GM12878 (cell line): ENCODE measurements at regions not wholly inside any gene's neighbourhood (a gene's known extent, or its start where the extent isn't known, plus 50 kb on each side); places are given as distances from the start of the nearest gene placed in this dataset.

Experiments
- ATAC-seq: fragments of 200-7000 bp; cut with Tn5 transposase; 3 replicates; pipeline ENCODE4 v1.9.1; 2020; ENCODE audit warnings: mild to moderate bottlenecking, moderate library complexity
- BruUV-seq: library from RNA; stranded (reverse); fragments of 400-500 nt; replicated peaks from 2 replicates; lab custom pipeline; 2021; lab: Mats Ljungman, UMichigan
- CTCF ChIA-PET: fragments of 300-600 bp; sonication (Branson Sonifier 250); formaldehyde crosslinking; extraction: SDS; loops from one replicate; lab custom pipeline; 2021; ENCODE audit warnings: inconsistent platforms; lab: Yijun Ruan, JAX
- POLR2A ChIA-PET: fragments of 350-600 bp; formaldehyde crosslinking; extraction: SDS; loops from one replicate; lab custom pipeline; 2021; ENCODE audit warnings: inconsistent platforms; lab: Charles Lee
- RAD21 ChIA-PET: fragments of 300-600 bp; sonication (Branson Sonifier 250); formaldehyde crosslinking; loops from one replicate; lab custom pipeline; 2023; ENCODE audit warnings: antibody characterized with exemption; ENCODE audit not compliant: unreplicated experiment; lab: Charles Lee
- SMC1A ChIA-PET: fragments of 300-600 bp; sonication (Branson Sonifier 250); formaldehyde crosslinking; loops from one replicate; lab custom pipeline; 2023; ENCODE audit not compliant: unreplicated experiment, uncharacterized antibody; lab: Charles Lee
- DNase-seq: peaks from one replicate; pipeline ENCODE4 v3.0.0-alpha.2; 2011; ENCODE audit warnings: low read depth, low spot score
- FAIRE-seq: peaks from 3 replicates; lab custom pipeline; 2011; peaks lifted over from hg19 to GRCh38; lab: Jason Lieb, UNC
- H2AFZ ChIP-seq: 2 replicates; pipeline ENCODE4 v1.6.0; 2011; ENCODE audit warnings: low read depth, low read length, control low read depth; ENCODE audit not compliant: control insufficient read depth
- H3K27ac ChIP-seq: 2 replicates; pipeline ENCODE4 v1.5.1; 2011; ENCODE audit warnings: control low read depth; ENCODE audit not compliant: control insufficient read depth, insufficient read depth
- H3K27me3 ChIP-seq, 2 experiments: replicated peaks in 1 of 2; 2 replicates each; pipeline versions ENCODE4 v1.6.0 to v1.6.1; 2011; ENCODE audit warnings: low read length in 1 of 2; ENCODE audit not compliant: control insufficient read depth in 2 of 2, insufficient read depth in 2 of 2
- H3K36me3 ChIP-seq, 2 experiments: 2 replicates each; pipeline ENCODE4 v1.5.1; 2011; ENCODE audit warnings: low read length in 1 of 2; ENCODE audit not compliant: control insufficient read depth in 2 of 2, insufficient read depth in 2 of 2
- H3K4me1 ChIP-seq: 2 replicates; pipeline ENCODE4 v1.6.1; 2011; ENCODE audit warnings: mild to moderate bottlenecking, low read length, moderate library complexity, mixed read lengths; ENCODE audit not compliant: control insufficient read depth, insufficient read depth
- H3K4me2 ChIP-seq: 2 replicates; pipeline ENCODE4 v1.6.0; 2011; ENCODE audit warnings: control low read depth; ENCODE audit not compliant: control insufficient read depth, insufficient read depth
- H3K4me3 ChIP-seq: fragments of 200-600 bp; sonication (generic); 2 replicates; pipeline ENCODE4 v1.5.1; 2016
- H3K79me2 ChIP-seq: 2 replicates; pipeline ENCODE4 v1.6.0; 2011; ENCODE audit warnings: low read length; ENCODE audit not compliant: control insufficient read depth, insufficient read depth
- H3K9ac ChIP-seq: 2 replicates; pipeline ENCODE4 v1.8.0; 2011; ENCODE audit warnings: low read length, control low read depth, mixed read lengths; ENCODE audit not compliant: control insufficient read depth, insufficient read depth
- H3K9me3 ChIP-seq: replicated peaks from 3 replicates; pipeline ENCODE4 v1.5.1; 2011; ENCODE audit warnings: mild to moderate bottlenecking, low read length; ENCODE audit not compliant: control insufficient read depth, insufficient read depth
- H4K20me1 ChIP-seq: 2 replicates; pipeline ENCODE4 v1.6.0; 2011; ENCODE audit not compliant: control insufficient read depth, insufficient read depth
- ASH2L ChIP-seq: fragments of 300-600, 200-600 bp; sonication (generic); IDR thresholded peaks from 2 replicates; pipeline ENCODE4 v1.6.1; 2017; ENCODE audit warnings: low read depth, mild to moderate bottlenecking, borderline replicate concordance
- HDAC6 ChIP-seq: fragments of 200-600 bp; sonication (generic); IDR thresholded peaks from one replicate; pipeline ENCODE4 v1.8.0; 2017; ENCODE audit warnings: antibody characterized with exemption; ENCODE audit not compliant: unreplicated experiment
- HDGF ChIP-seq: fragments of 450-650 bp; IDR thresholded peaks from 2 replicates; pipeline ENCODE4 v1.6.1; 2016; ENCODE audit warnings: antibody characterized with exemption
- IKZF2 ChIP-seq, 2 experiments: fragments of 450-650 bp; IDR thresholded peaks; 2 replicates each; pipeline ENCODE4 v1.6.1; 2017; ENCODE audit warnings: mild to moderate bottlenecking in 2 of 2, moderate library complexity in 2 of 2
- JUND ChIP-seq: IDR thresholded peaks from 2 replicates; pipeline ENCODE4 v1.6.1; 2012; ENCODE audit warnings: low read depth, mild to moderate bottlenecking, low read length, improper control_type of control experiment, moderate library complexity
- MEF2B ChIP-seq: fragments of 450-650 bp; IDR thresholded peaks from 2 replicates; pipeline ENCODE4 v1.6.1; 2018; ENCODE audit warnings: mild to moderate bottlenecking, moderate library complexity; ENCODE audit not compliant: partially characterized antibody, poor library complexity, severe bottlenecking
- YBX1 ChIP-seq: fragments of 450-650 bp; IDR thresholded peaks from 2 replicates; pipeline ENCODE4 v1.6.1; 2016; ENCODE audit warnings: antibody characterized with exemption
- WGBS: methylation state at CpG from one replicate; pipeline ENCODE4 v1.1.6; 2016; ENCODE audit warnings: low lambda C conversion rate; ENCODE audit not compliant: insufficient replicate concordance, insufficient coverage; ENCODE audit errors: missing lambda C conversion rate; 5-methylcytosine and 5-hydroxymethylcytosine counted together
- in situ Hi-C: fragments of 300-500 bp; cut with MboI; formaldehyde crosslinking; loops from 9 replicates; pipeline ENCODE4 v1.14.3; 2018; ENCODE audit warnings: mixed read lengths
- intact Hi-C: fragments of 100-400 bp; cut with micrococcal nuclease; formaldehyde crosslinking; loops from one replicate; pipeline ENCODE4 v1.14.2; 2022; ENCODE audit not compliant: unreplicated experiment
- TF ChIP-seq, protein P1 (sequence below): IDR thresholded peaks from 2 replicates; pipeline ENCODE4 v1.6.1; 2012; ENCODE audit warnings: low read depth, low read length, improper control_type of control experiment
- TF ChIP-seq, protein P2 (sequence below), 3 experiments: IDR thresholded peaks in 2 of 3; conservative IDR thresholded peaks in 1 of 3; 2 replicates each; pipeline ENCODE4 v1.5.1; 2011; ENCODE audit warnings: low read depth in 3 of 3, low read length in 3 of 3, mild to moderate bottlenecking in 3 of 3, control low read depth in 2 of 3, moderate library complexity in 2 of 3, inconsistent platforms in 1 of 3, mixed read lengths in 1 of 3; ENCODE audit not compliant: control insufficient read depth in 2 of 3, insufficient read depth in 1 of 3; ENCODE audit errors: extremely low read depth in 1 of 3
- TF ChIP-seq, protein P3 (sequence below): fragments of 450-650 bp; IDR thresholded peaks from 2 replicates; pipeline ENCODE4 v1.6.1; 2017; ENCODE audit warnings: mild to moderate bottlenecking

DNA sequence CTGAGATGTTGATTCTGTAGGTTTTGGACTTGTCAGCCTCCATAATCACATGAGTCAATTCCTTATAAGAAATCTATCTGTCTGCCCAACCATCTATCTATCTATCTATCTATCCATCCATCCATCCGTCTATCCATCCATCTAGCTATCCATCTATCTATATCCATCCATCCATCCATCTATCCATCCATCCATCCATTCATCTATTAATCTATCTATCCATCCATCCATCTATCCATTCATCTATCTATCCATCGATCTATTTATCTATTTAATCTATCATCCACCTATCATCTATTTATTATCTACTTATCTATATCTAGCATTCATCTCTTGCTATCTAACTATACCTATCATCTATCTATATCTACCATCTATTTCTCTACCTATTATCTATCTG, 357.2 kb upstream of the ZNF507 start:
- ChIA-PET RAD21 (no interaction called here), CTCF (no interaction called here), POLR2A (no interaction called here), SMC1A (interaction anchor here (1.1 kb wide), 1 partner anchor 27 kb away, joined by 3 read pairs; no protein-coding TSS in a partner anchor)
- no peaks in the 10 kb centered on the region; the same call in 2 of the 3 replicates for H3K9me3 ChIP-seq
- WGBS = 8% methylated on average over 2 of the region's 2 CpGs
- no peak overlapping the region for H3K4me2 ChIP-seq
- DNase-seq (no peak), FAIRE-seq (no peak), ATAC-seq (no peak)
- no peaks in the 10 kb centered on the region for H4K20me1 ChIP-seq
- in situ Hi-C loops = no loop called here
- no peak overlapping the region for H2AFZ ChIP-seq
- H3K27ac ChIP-seq = no peak overlapping the region
- intact Hi-C loops = no loop called here
- H3K9ac ChIP-seq = no peak overlapping the region
- no peaks in the 10 kb centered on the region for H3K79me2 ChIP-seq
- no peaks in the 10 kb centered on the region for H3K4me1 ChIP-seq
- BruUV-seq = no TSS peak
- TF ChIP-seq, protein P1, sequence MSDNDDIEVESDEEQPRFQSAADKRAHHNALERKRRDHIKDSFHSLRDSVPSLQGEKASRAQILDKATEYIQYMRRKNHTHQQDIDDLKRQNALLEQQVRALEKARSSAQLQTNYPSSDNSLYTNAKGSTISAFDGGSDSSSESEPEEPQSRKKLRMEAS = no peak
- TF ChIP-seq MEF2B (no peak), JUND (no peak), YBX1 (no peak), IKZF2 (IDR thresholded peaks at IDR 0.05) (no peak), HDAC6 (no peak), HDGF (no peak), ASH2L (no peak)
- TF ChIP-seq, protein P2, sequence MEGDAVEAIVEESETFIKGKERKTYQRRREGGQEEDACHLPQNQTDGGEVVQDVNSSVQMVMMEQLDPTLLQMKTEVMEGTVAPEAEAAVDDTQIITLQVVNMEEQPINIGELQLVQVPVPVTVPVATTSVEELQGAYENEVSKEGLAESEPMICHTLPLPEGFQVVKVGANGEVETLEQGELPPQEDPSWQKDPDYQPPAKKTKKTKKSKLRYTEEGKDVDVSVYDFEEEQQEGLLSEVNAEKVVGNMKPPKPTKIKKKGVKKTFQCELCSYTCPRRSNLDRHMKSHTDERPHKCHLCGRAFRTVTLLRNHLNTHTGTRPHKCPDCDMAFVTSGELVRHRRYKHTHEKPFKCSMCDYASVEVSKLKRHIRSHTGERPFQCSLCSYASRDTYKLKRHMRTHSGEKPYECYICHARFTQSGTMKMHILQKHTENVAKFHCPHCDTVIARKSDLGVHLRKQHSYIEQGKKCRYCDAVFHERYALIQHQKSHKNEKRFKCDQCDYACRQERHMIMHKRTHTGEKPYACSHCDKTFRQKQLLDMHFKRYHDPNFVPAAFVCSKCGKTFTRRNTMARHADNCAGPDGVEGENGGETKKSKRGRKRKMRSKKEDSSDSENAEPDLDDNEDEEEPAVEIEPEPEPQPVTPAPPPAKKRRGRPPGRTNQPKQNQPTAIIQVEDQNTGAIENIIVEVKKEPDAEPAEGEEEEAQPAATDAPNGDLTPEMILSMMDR (IDR thresholded peaks at IDR 0.05 in 2 of 3, conservative IDR thresholded peaks at IDR 0.05 in 1 of 3; ENCODE audit: control insufficient read depth in 2 of 3, extremely low read depth in 1 of 3, insufficient read depth in 1 of 3, low read depth in 3 of 3, low read length in 3 of 3) = no peak
- TF ChIP-seq, protein P3, sequence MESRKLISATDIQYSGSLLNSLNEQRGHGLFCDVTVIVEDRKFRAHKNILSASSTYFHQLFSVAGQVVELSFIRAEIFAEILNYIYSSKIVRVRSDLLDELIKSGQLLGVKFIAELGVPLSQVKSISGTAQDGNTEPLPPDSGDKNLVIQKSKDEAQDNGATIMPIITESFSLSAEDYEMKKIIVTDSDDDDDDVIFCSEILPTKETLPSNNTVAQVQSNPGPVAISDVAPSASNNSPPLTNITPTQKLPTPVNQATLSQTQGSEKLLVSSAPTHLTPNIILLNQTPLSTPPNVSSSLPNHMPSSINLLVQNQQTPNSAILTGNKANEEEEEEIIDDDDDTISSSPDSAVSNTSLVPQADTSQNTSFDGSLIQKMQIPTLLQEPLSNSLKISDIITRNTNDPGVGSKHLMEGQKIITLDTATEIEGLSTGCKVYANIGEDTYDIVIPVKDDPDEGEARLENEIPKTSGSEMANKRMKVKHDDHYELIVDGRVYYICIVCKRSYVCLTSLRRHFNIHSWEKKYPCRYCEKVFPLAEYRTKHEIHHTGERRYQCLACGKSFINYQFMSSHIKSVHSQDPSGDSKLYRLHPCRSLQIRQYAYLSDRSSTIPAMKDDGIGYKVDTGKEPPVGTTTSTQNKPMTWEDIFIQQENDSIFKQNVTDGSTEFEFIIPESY = no peak
- no peaks in the 10 kb centered on the region for H3K36me3 ChIP-seq
- H3K27me3 ChIP-seq = no peaks in the 10 kb centered on the region
- no peak overlapping the region for H3K4me3 ChIP-seq
